Renal pelvis (tissue), 1 donor: ENCODE measurements at regions not wholly inside any gene's neighbourhood (a gene's known extent, or its start where the extent isn't known, plus 50 kb on each side); places are given as distances from the start of the nearest gene placed in this dataset.

ENCODE experiments used
- DNase-seq: peaks from one replicate; pipeline ENCODE4 v3.0.0-alpha.2; 2013

DNA sequence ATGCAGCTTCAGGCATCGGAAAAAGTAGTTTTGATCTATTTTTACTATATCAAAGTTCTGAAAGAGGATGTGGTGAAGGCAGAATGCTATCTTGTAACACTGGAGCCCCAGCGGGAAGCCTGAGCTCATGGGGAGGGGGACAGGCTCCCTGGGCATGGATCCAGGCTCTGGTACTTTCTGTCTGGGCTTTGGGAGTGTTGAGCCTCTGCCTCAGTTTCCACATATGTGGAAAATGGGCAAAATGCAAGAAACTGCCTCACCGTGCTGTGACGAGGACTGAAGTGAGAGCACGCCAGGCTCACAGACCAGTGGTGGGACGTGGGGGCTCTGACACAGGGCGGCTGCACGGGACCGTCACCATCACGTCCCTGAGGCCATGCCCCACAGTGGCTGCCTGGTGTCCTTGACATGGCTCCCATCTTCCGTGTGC is 182.9 kb upstream of the SHH start:
- no peak for DNase-seq

DNA sequence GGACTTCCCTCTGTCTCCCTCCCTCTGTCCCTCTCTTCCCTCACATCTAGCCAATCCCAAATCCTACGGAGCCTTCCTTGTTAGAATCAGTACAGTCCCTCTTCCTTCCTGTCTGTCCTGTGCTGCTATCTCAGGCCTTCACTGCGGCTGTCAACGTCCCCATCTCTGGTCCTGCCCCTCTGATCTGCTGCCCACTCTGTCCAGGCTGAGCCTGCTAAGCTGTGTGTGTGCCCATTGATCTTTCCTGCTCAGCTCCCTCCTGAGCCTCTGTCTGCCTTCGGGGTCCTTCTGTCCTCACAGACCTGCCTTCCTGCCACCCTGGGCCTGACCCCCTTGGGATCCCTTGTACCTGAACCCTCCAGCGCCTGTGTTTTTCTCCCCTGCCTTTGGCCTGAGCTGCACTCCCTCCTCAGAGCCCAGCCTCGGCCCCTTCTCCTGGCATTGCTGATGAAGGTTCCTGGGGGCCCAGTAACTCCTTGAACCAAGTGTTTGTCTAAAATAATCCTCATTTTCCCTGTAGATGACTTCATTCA is 182.1 kb upstream of the SHH start:
- no peak for DNase-seq

DNA sequence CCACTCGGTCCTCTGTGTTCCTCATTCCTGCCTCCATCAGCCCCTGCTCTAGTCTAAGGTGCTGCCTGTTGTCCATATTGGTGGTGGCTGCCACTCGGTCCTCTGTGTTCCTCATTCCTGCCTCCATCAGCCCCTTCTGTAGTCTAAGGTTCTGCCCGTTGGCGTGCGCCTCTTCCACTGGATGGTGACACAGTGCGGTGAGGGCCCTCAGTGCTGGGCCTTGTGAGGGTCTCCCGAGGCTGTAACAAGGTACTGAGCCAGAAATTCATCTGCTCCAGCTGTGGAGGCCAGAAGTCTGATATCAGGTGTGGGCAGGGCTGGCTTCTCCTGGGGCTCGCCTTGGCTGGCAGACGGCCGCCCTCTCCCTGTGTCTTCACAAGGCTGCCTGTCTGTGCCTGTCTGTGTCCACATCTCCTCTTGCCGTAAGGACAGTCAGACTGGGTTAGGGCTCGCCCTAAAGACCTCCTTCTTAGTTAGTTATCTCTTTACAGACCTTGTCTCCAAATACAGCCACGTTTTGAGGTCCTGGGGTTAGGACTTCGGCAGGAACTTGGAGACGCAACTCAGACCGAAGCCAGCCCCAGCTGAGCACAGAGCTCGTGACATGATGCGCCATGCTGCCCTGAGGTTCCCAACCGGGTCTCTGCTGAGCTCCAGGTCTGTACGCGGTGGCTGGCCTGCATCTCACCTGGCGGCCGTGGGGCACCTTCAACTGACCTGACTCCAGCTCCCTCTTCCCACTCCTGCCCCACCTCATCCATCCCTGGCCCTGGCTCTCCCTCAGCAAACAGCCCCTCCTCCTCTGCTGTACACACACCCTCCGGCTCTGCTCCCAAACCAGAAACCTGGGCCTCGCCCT is 181.4 kb upstream of the SHH start:
- DNase-seq = no peak

DNA sequence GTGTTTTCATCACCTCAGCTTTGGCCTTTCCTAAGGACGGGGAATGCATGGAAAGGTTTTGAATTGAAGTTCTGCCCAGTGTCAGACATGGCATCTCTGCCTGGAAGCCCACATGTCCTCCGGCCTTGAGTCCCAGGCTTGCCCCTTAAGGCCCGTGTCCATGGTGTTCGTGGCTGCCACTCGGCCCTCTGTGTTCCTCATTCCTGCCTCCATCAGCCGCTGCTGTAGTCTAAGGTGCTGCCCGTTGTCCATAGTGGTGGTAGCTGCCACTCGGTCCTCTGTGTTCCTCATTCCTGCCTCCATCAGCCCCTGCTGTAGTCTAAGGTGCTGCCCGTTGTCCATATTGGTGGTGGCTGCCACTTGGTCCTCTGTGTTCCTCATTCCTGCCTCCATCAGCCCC is 180.7 kb upstream of the SHH start:
- no peak for DNase-seq

DNA sequence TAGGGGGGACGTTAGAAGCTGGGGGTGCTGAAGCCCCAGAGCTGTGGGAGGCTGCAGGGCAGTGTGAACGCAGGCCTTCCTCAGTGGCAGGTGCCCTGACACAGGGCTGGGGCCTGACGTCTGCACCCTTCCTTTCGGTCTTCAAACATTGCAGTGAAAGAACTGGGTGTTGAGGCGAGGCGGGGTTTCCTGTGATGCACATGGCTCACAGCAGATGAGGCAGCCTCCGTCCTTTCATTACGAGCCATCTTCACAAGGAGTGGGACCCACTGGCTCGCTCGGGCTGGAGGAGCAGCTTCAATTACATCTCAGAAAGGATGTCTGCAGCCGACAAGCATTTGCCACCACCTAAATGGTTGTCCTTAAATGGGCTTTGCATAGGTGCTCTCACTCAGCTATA is 180.3 kb upstream of the SHH start:
- no peak for DNase-seq

DNA sequence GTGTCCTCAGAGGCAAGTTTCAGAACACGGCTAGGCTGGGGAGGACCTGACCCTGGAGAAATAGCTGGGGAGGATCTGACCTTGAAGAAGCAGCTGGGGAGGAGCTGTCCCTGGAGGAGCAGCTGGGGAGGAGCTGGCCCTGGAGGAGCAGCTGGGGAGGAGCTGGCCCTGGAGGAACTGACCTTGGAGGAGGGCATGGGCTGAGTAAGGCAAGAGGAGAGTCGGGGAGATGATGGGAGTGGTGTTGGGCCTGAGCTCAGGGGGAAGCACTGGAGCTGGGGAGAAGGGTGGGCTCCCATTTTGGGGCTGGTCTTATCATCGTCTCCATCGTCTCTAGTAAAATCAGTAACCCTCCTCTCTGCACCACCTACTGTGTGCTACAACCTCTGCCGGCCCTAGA is 179.8 kb upstream of the SHH start:
- DNase-seq = no peak

DNA sequence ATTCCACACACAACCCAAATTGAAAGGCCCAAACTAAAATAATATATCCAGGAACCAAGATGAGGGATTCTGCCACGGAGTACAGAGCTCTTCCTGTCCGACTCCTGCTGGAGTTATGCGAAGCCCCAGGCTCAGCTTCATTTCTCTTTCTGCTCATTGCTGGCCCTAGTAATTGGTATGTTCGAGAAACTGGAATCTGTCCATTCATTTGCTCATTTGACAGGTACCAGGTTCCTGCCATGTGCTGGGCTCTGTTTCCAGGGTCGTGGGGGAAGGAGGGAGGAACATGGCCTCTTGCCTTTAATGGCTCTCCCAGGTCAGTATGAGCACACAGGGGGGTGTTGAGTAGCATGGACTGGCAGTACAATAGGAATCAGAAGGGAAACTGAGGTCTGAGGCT is 179.2 kb upstream of the SHH start:
- no peak for DNase-seq

DNA sequence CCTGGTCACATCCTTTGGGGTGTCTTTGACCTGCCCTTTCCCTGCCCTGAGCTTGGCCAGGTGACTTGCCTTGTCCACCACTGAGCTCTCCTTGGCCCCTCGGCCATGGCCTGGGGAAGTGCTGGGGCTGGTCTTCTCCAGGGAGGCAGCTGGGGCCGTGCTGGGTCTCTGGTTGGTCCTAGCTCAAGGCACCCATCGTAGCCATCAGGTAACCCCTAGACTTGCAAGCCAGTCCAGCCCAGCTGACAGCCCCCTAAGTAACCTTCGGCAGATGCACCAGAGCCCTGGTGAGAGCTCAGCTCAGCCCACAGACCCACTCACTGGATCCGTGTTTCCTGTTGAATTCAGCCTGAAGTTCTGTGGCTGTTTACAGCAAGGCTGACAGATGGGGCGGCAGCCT is 176.2 kb upstream of the SHH start:
- no peak for DNase-seq

DNA sequence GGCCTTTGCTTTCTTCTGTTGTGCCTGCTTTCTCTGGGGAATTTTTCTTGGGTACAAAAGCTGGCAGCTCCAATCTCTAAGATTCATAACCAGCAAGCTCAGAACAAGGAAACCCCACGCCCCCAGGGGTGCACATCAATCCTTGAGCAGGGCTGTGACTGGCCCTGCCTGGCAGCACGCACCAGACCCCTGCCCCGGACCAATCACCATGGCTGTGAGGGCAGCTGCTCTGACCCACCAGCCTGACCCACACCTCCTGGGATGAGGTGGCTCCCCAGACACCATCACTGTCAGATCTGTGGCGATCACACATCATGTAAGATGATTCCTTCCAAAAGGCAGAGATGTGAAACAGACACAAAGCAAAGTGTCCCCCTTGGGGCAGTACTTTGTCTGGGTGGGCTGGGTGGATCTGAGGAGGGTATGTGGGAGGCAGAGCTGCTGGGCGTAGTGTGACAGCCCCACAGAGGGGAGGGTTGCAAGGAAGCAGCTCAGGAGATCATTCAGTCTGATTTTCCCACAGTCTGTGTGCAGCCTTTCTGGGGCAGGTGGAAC is 175.5 kb upstream of the SHH start:
- no peak for DNase-seq

DNA sequence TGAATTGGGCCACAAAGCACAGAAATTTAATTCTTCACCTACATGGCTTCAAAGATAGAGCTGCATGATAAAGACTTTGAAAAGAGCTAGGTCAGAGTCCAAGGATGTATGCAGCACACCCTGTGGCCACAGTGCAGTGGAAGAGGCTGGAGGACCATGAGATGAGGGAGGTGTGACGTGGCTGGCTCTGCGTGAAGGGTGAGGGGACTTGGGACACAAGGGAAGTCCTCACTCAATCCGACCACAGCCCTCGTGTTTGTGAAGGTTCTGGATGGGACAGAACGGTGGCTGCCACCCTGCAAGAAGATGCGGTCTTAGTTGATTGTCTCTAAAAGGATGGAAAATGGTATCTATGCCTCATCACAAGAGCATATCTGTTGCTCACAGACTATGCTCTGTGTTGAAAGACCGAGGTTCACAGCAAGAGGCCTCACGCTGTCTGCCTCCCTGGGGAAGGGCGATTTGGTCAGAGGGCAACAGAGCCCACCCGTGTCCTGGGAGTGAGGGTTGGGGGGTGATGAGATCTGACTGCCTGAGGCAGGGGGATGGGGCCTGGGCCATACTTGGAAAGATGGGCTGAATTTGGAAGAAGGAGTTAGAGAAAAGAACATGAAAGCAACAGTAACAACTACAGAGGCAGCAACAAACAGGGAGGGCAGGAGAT is 174.4 kb upstream of the SHH start:
- DNase-seq = no peak

DNA sequence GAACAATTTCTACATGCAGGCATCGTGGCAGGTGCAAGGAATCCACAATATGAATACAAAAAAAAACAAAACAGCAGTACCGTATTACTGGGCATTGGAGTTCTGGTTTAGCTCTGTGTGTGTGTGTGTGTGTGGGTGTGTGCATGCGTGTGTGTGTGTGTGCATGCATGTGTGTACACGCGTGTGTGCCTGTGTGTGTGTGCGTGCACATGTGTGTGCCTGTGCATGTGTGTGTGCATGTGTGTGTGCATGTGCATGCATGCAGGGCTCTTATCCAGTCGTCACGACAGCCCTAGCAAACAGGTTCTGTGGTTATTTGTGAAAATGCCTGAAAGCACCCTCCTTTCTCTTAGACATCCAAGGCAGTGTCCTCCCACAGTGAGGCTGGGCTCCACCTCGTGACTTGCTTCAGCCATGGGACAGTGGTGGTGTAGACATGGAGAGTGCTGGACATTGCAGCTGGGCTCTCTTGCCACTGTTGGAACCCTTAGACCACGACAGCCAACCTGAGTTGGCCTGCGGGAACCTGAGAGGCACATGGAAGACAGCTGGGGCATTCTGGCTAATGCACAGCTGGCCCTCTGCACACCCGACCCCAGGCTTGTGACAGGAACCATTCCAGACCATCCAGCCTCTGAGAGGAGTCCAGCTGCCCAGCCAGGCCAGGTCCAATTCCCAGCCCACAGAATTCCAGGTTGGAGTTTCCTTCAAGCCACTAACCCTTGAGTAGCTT is 173.4 kb upstream of the SHH start:
- DNase-seq = no peak

DNA sequence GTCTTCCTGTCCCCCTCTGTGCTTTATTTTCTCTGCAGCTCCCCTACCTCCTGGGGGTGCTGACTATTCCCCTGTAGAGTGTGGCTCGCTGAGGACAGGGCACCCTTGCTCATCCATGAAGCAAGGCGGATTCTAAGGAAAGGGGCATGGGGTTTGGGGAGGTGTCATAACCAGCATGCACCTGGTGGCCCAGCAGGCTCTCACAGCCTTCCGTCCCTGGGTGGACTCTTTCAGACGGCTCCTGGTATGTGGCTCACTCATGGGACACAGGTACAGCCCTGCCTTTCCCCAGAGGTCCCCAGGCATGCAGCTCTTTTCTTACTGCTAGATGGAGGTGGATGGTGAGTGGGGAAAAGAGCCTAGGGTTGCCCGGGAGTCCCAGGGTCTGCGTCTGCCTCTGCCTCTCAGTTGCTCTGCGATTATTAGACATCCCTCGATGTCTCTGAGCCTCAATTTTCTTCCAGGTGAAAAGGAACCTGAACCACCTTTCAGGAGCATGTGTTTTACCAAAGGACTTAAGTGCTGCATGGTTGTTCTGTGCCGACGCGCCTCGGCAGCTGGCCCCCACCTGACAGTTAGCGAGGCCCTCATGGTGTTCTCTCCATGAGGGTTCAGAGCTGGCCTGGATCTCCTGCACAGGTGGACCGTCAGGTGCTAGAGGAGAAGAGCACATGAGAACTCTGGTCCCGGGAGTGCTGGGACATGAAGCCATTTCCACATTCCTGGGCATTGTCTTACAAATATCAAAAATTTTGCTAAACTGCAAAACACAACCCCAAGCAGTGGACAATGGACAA is 172.5 kb upstream of the SHH start:
- no peak for DNase-seq

DNA sequence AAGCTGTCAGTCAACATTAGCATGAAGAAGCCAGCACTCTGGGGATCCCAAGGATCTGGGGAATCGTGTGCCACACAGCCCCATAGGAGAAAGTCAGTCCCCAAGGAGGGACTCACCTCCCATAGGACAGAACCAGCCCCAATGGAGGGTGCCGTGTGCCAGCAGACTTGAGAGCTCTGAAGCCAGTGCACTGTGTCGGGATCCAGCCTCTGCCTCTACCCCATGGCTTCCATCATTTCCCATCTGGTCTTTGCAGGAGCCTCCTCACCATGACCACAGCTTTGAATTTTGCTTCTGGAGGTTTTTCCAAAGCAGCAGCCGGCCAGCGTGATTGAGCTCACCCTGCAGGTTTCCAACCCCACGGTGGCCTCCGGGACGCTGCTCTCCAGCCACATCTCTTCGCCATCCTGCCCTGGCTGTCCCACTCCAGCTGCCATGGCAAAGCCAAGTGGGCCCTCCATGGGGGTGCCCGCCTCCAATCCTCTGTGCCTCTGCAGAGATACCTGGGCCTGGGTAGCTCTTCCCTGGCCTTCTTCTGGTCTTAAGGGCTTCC is 171.8 kb upstream of the SHH start:
- no peak for DNase-seq

DNA sequence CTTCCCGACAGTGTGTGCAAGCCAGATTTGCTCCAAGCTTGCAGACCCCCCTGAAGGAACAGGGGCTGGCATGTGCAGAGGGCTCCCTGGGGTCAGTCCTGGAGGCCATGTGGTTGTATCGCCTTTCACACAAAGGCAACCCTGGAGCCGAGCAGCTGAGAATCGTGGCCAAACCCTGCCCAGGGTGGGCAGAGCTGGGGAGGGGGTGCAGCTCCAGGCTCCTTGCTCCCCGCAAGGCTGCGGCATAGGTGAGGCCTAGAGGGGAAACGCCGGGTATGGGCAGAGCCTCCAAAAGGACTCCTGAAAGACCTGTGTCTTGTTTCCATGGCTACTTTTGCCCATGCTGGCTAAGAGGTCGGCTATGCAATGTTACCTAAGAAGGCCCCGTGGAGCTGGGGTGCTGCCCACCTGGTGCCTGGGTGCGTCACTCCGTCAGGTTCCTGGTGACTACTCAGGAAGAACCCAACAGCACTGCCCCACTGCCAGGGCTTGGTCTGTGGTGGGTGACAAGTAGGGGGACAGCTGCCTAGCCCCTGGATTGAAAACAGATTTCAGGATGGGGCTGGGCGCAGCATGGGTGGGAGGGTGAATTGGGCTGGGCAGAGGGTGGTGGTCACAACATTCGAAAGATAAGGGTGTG is 171.0 kb upstream of the SHH start:
- DNase-seq = no peak

DNA sequence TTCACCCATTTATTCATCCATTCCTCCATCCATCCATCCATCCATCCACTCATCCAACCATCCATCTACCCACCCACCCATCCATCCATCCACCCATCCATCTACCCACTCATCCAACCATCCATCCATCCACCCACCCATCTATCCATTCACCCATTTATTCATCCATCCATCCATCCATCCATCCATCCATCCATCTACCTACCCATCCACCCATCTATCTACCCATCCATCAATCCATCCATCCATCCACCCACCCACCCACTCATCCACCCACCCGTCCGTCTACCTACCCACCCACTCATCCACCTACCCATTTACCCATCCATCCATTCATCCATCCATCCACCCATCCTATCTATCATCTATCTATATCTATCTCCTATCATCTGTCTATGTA is 169.4 kb upstream of the SHH start:
- no peak for DNase-seq

DNA sequence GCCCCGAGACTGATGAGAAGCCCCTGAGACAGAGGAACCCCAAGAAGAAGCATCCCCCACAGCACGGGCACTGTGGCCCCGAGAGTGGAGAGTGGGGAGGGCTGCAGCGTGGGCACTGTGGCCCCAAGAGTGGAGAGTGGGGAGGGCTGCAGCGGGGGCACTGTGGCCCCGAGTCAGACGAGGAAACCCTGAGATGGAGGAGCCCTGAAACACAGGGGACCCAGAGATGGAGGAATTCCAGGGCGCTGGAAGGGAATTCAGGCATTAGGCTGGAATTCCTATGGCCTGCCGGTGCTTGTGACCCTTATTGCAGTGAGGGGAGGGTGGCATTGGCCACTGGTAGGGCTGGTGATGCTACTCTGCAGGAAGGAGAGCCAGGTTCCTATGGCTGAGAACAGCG is 168.6 kb upstream of the SHH start:
- no peak for DNase-seq

DNA sequence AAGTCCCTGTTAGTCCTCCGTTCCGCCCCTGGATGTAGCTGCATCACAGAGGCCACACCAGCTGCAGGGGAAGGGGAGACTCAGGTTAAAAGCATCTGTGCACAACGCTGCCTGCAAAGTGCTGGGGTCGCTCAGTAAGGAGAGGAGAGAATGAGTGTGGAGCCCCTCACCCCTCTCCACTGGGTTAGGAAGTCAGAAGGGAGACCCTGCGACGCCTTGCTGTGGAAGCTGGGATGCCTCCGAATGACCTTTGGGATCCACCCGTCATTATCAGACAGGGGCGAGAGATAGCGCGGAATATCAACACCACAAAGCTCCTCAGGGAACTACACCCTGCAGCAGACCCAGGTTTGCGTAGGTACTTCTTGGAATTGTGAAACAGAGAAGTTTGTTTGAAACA is 167.7 kb upstream of the SHH start:
- no peak for DNase-seq

DNA sequence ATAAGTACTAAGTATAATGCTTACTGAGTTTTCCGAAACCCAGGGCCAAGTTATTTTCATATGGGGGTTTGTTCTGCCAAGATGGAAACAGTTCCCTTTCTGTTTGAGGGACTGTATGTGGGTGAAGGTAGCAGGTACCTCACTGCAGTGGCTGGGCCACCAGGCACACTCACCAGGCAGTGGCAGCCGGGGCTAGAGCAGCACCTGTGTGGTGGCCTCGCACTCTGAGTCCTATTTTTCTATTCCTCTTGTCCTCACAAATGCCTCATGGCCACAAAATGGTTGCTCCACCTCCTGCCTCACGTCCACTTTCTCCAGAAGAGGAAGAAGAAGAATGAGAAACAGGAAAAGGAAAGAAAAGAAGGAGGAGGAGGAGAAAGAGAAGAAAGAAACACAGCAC is 167.3 kb upstream of the SHH start:
- no peak for DNase-seq

DNA sequence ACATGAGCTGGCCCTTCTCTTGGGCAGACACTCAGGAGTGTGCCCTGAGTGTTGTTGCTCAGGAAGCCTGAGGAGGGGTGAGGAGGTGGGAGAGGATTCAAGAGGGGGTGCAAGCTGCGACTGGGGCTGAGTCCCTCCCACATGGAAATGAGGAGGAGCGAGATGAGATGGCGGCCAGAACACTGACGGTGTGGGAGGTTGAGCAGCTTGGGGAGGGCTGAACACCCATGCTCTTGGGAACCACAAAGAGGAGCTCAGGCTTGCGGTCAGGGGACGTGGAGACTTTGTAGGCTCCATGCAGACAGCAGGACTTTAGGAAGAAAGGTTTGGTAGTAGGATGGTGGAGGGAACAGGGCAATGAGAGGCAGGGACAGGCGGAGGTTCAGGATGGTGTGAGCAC is 163.2 kb upstream of the SHH start:
- DNase-seq = no peak

DNA sequence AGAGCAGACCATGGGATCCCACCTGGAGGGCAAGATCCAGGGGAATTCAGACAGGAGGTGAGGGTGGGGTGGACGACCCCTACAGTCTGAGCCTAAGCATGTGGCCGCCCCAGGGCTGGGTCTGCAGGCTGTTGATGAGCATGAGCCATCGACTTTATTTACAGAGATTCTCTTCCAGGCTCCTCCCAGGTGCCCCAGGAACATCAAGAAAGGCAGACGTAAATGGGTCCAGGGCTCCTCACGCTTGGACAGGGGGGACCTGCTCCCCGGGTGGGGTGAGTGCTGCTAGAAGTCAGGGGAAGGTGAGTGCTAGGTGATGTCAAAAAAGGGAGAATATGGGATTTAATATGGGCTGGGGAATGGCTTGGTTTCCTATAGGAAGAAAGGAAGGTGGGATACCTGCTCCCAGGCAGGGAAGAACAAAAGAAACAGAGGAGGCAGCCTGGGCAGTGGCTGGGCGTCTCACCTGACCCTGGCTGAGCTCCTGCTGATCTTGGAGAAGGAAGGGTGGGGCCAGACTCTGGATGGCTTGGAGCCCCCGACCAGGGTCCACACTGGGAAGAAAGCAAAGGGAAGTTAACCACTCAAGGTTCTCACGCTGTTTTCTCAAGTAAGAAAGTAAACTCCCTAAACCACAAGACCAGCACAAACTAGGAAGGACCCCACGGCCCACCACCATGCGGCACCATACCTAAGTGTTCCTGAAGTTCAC is 162.1 kb upstream of the SHH start:
- no peak for DNase-seq
